ENCODE measurements at regions not wholly inside any gene's neighbourhood (a gene's known extent, or its start where the extent isn't known, plus 50 kb on each side); places are given as distances from the start of the nearest gene placed in this dataset.

GRCh38 chr9:129393064-129393463 is 215.0 kb upstream of the IER5L start:
- Histone ChIP-seq H3K9ac (ENCODE audit: low read depth in 2 of 2, low read length in 2 of 2) (no peak overlapping the region), H3K27me3 (no peaks in the 10 kb centered on the region), H3K4me3 (no peak overlapping the region), H3K4me1 (no peaks in the 10 kb centered on the region), H3K27ac (no peak overlapping the region), H3K9me3 (no peaks in the 10 kb centered on the region), H3K36me3 (no peaks in the 10 kb centered on the region)
- intact Hi-C loops (cut with DNase I): no loop called here
- TF ChIP-seq CTCF (IDR thresholded peaks at IDR 0.05): no peak
- no peak for DNase-seq

DNA sequence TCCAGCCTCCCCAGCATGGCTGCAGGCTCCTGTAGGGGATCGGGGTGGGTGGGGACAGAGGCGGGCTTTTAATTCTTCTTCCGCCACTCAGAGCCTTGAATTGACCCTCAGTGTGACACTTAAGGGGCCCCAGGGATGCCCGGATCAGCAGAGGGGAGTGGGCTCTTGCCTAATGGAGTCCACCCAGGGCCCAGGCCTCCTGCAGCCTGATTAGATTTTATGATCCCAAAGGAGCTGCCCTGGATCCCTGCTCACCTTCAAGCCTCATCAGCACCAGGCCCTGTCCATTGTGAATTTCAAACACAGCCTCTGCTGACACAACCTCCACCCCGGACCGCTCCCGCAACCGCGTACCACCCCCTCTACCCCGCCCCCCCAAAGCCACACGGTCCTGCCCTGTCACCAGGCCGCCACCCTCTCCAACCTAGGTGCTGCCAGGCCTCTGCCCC is 214.1 kb upstream of the IER5L start:
- DNase-seq: peak; percentile 16
- H3K9me3 ChIP-seq: no peaks in the 10 kb centered on the region
- H3K4me1 ChIP-seq: no peaks in the 10 kb centered on the region
- H3K9ac ChIP-seq (ENCODE audit: low read depth in 2 of 2, low read length in 2 of 2): no peak overlapping the region
- H3K36me3 ChIP-seq: no peaks in the 10 kb centered on the region
- no peak overlapping the region for H3K4me3 ChIP-seq
- no peaks in the 10 kb centered on the region for H3K27me3 ChIP-seq
- H3K27ac ChIP-seq: no peak overlapping the region
- intact Hi-C loops (cut with DNase I): no loop called here
- no peak for TF ChIP-seq CTCF (IDR thresholded peaks at IDR 0.05)

DNA sequence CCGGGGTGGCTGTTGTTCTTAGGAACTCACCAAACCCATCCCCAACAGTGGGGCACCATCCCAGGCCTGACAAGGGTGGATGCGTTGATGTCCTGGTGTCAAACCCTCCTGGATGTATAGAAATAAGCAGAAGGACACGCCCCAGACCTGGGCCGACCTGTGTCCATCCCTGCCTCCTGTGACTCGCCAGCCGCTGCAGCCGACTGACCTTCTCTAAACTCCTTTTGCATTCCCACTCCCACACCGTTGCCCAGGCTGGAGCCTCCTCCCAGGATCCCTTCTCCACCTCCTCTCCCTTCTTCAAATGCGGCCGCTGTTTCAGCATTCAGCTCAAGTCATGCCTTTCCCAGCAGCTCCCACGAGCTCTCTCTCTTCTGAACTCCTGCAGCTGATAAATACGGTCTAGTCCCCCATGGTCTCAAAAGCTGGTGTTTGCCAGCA is 213.2 kb upstream of the IER5L start:
- no peak overlapping the region for H3K27ac ChIP-seq
- H3K4me1 ChIP-seq: no peaks in the 10 kb centered on the region
- DNase-seq: no peak
- no peak overlapping the region for H3K9ac ChIP-seq (ENCODE audit: low read depth in 2 of 2, low read length in 2 of 2)
- TF ChIP-seq CTCF (IDR thresholded peaks at IDR 0.05): no peak
- H3K36me3 ChIP-seq: no peaks in the 10 kb centered on the region
- H3K9me3 ChIP-seq: no peaks in the 10 kb centered on the region
- no peak overlapping the region for H3K4me3 ChIP-seq
- no peaks in the 10 kb centered on the region for H3K27me3 ChIP-seq
- intact Hi-C loops (cut with DNase I): no loop called here

DNA sequence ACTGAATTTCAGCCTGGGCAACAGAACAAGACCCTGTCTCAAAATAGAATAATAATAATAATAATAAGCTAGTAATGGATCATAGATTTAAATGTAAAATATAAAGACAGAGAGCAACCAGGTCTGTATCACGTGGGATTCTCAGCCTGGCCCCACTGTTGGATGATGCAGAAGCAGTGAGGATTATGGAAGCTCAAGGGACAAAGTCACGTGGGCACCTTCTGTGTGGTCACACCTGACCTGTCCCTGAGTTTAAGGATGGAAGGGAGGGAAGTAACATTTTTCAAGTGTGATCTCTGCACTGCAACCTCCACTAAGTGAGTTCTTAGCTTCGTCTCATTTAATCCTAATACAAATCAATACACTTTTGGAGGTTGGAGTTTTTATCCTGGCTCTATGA is 212.5 kb upstream of the IER5L start:
- Histone ChIP-seq H3K4me3 (no peak overlapping the region), H3K9me3 (no peaks in the 10 kb centered on the region), H3K27me3 (no peaks in the 10 kb centered on the region), H3K27ac (no peak overlapping the region), H3K4me1 (no peaks in the 10 kb centered on the region), H3K9ac (ENCODE audit: low read depth in 2 of 2, low read length in 2 of 2) (no peak overlapping the region), H3K36me3 (no peaks in the 10 kb centered on the region)
- TF ChIP-seq CTCF (IDR thresholded peaks at IDR 0.05): no peak
- intact Hi-C loops (cut with DNase I): no loop called here
- DNase-seq: no peak

GRCh38 chr9:129387822-129388221 is 209.8 kb upstream of the IER5L start:
- Histone ChIP-seq H3K9me3 (no peaks in the 10 kb centered on the region), H3K4me3 (no peak overlapping the region), H3K27me3 (no peaks in the 10 kb centered on the region), H3K4me1 (no peaks in the 10 kb centered on the region), H3K9ac (ENCODE audit: low read depth in 2 of 2, low read length in 2 of 2) (no peak overlapping the region), H3K36me3 (no peaks in the 10 kb centered on the region), H3K27ac (no peak overlapping the region)
- no peak for DNase-seq
- TF ChIP-seq CTCF (IDR thresholded peaks at IDR 0.05): no peak
- intact Hi-C loops (cut with DNase I): no loop called here

DNA sequence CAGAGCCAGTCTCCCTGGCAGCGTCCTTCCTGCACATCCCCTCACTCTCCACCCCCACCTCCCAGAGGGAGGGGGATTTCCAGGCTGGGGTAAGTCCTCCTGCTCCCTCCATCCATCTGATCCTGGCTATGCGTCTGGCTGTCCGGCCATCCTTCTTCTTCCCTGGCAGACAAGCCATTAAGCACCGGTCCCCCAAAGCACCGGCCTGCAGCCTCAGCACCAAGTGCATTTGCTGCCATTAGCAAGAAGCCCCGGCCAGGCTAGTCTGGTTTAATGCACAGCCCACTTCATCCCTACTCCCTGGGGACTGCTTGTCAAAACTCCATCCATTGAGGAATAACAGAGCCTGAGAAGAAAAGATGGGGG is 208.7 kb upstream of the IER5L start:
- no peak overlapping the region for H3K4me3 ChIP-seq
- peaks cover 4% of the 10 kb centered on the region for H3K4me1 ChIP-seq
- no peak for DNase-seq
- H3K27ac ChIP-seq: no peak overlapping the region
- no peaks in the 10 kb centered on the region for H3K36me3 ChIP-seq
- no peak overlapping the region for H3K9ac ChIP-seq (ENCODE audit: low read depth in 2 of 2, low read length in 2 of 2)
- no peak for TF ChIP-seq CTCF (IDR thresholded peaks at IDR 0.05)
- H3K9me3 ChIP-seq: no peaks in the 10 kb centered on the region
- no peaks in the 10 kb centered on the region for H3K27me3 ChIP-seq
- intact Hi-C loops (cut with DNase I): no loop called here

Data from colonic mucosa (tissue), 4 donors.